GM19324 (cell line): ENCODE measurements at regions not wholly inside any gene's neighbourhood (a gene's known extent, or its start where the extent isn't known, plus 50 kb on each side); places are given as distances from the start of the nearest gene placed in this dataset.

Experiments
- ATAC-seq: cut with Tn5 transposase; IDR thresholded peaks from one replicate; pipeline ENCODE4 v1.9.1; 2021; ENCODE audit warnings: mild to moderate bottlenecking, moderate library complexity; ENCODE audit not compliant: unreplicated experiment, low FRiP score

GRCh38 chr17:72338304-72338703, 217.5 kb downstream of the SOX9 start:
- no peak for ATAC-seq

- no peak for ATAC-seq
Measured at GRCh38 chr17:72338847-72339790, 218.3 kb downstream of the SOX9 start.

- ATAC-seq = no peak
Measured at GRCh38 chr17:72340836-72341235, 220.0 kb downstream of the SOX9 start.

GRCh38 chr17:72342061-72342460, 221.2 kb downstream of the SOX9 start:
- no peak for ATAC-seq

- ATAC-seq = no peak
Measured at GRCh38 chr17:72342627-72343527, 222.1 kb downstream of the SOX9 start.

- no peak for ATAC-seq
Measured at GRCh38 chr17:72343911-72344310, 223.1 kb downstream of the SOX9 start.

- ATAC-seq = no peak
Measured at GRCh38 chr17:72344613-72345012, 223.8 kb downstream of the SOX9 start.

GRCh38 chr17:72345088-72345487, 224.3 kb downstream of the SOX9 start:
- ATAC-seq = no peak

GRCh38 chr17:72345536-72345935, 224.7 kb downstream of the SOX9 start:
- no peak for ATAC-seq

- ATAC-seq = no peak
Measured at GRCh38 chr17:72346306-72346705, 225.5 kb downstream of the SOX9 start.

GRCh38 chr17:72349011-72349410, 228.2 kb downstream of the SOX9 start:
- no peak for ATAC-seq

- ATAC-seq = no peak
Measured at GRCh38 chr17:72349491-72349995, 228.7 kb downstream of the SOX9 start.

- ATAC-seq = no peak
Measured at GRCh38 chr17:72350073-72350472, 229.3 kb downstream of the SOX9 start.

- ATAC-seq = no peak
Measured at GRCh38 chr17:72351365-72351764, 230.5 kb downstream of the SOX9 start.

- ATAC-seq = no peak
Measured at GRCh38 chr17:72351884-72352346, 231.1 kb downstream of the SOX9 start.

GRCh38 chr17:72353502-72353901, 232.7 kb downstream of the SOX9 start:
- no peak for ATAC-seq

GRCh38 chr17:72354071-72354470, 233.3 kb downstream of the SOX9 start:
- no peak for ATAC-seq

GRCh38 chr17:72357764-72358365, 237.0 kb downstream of the SOX9 start:
- no peak for ATAC-seq

- ATAC-seq = no peak
Measured at GRCh38 chr17:72358465-72358864, 237.6 kb downstream of the SOX9 start.

GRCh38 chr17:72359274-72359673, 238.5 kb downstream of the SOX9 start:
- ATAC-seq = no peak

GRCh38 chr17:72359811-72360210, 239.0 kb downstream of the SOX9 start:
- no peak for ATAC-seq
